Uterus (tissue), 2 donors: ENCODE measurements at regions not wholly inside any gene's neighbourhood (a gene's known extent, or its start where the extent isn't known, plus 50 kb on each side); places are given as distances from the start of the nearest gene placed in this dataset.

Source experiments
- POLR2A ChIP-seq, 2 donors: fragments of 450-650 bp; IDR thresholded peaks; one replicate each; pipeline ENCODE4 v1.6.1; 2016; ENCODE audit warnings: antibody characterized with exemption in 2 of 2, mild to moderate bottlenecking in 1 of 2, moderate library complexity in 1 of 2
- TF ChIP-seq, protein P1 (sequence below), 4 experiments: fragments of 200-600 bp in 2 of 4; fragments of 450-650 bp in 2 of 4; sonication (generic) in 2 of 4; IDR thresholded peaks; one replicate each; pipeline ENCODE4 v1.5.1; 2016 to 2019; ENCODE audit warnings: antibody characterized with exemption in 4 of 4, mild to moderate bottlenecking in 2 of 4, moderate library complexity in 1 of 4

DNA sequence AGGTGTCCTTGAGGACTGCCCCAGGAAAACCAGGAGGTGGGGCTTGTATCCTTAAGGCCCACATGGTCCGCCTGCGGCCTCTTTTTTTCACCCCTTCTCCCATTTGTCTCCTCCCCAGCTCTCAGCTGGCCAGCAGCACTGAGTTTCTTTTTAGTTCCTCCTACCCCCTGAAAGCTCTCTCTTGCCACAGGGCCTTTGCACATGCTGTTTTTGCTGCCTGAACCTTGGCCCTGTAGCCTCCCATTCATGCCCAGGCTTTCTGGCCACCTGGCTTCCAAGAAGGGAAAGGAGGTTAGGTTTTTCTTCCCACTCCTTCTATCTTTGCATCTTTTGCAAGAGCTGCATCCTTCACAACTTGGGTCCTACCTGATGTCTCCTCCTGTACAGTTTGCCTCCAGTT, 358.1 kb downstream of the VRK1 start:
- TF ChIP-seq, protein P1, sequence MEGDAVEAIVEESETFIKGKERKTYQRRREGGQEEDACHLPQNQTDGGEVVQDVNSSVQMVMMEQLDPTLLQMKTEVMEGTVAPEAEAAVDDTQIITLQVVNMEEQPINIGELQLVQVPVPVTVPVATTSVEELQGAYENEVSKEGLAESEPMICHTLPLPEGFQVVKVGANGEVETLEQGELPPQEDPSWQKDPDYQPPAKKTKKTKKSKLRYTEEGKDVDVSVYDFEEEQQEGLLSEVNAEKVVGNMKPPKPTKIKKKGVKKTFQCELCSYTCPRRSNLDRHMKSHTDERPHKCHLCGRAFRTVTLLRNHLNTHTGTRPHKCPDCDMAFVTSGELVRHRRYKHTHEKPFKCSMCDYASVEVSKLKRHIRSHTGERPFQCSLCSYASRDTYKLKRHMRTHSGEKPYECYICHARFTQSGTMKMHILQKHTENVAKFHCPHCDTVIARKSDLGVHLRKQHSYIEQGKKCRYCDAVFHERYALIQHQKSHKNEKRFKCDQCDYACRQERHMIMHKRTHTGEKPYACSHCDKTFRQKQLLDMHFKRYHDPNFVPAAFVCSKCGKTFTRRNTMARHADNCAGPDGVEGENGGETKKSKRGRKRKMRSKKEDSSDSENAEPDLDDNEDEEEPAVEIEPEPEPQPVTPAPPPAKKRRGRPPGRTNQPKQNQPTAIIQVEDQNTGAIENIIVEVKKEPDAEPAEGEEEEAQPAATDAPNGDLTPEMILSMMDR (IDR thresholded peaks at IDR 0.05), result no peak
- no peak for TF ChIP-seq POLR2A (IDR thresholded peaks at IDR 0.05)
